NCI-H146 (cell line): ENCODE measurements at regions not wholly inside any gene's neighbourhood (a gene's known extent, or its start where the extent isn't known, plus 50 kb on each side); places are given as distances from the start of the nearest gene placed in this dataset.
"Not testable (repeated sequence)": the region's sequence is repeated elsewhere in the genome, so short reads cannot be mapped to it uniquely, and the experiment has no call there.

Source experiments
- DNase-seq: peaks from one replicate; lab custom pipeline; 2025; lab: John Stamatoyannopoulos, UW

- DNase-seq, result no peak
These were observed 70.6 kb upstream of the ANKH start for GRCh38 chr5:14942212-14942611.

GRCh38 chr5:14937254-14937653, 65.7 kb upstream of the ANKH start:
- DNase-seq, result no peak

GRCh38 chr5:14936588-14936987, 65.0 kb upstream of the ANKH start:
- no peak for DNase-seq

GRCh38 chr5:14935341-14935740, 63.8 kb upstream of the ANKH start:
- DNase-seq, result no peak

- no peak for DNase-seq
These were observed 61.4 kb upstream of the ANKH start for GRCh38 chr5:14932902-14933469.

GRCh38 chr5:14930486-14930885, 58.9 kb upstream of the ANKH start:
- DNase-seq, result no peak

GRCh38 chr5:14929293-14930065, 57.9 kb upstream of the ANKH start:
- no peak for DNase-seq

- no peak for DNase-seq
These were observed 57.1 kb upstream of the ANKH start for GRCh38 chr5:14928661-14929060.

- DNase-seq, result no peak
These were observed 53.7 kb upstream of the ANKH start for GRCh38 chr5:14925326-14925725.

- not testable (repeated sequence) for DNase-seq
These were observed 51.4 kb upstream of the ANKH start for GRCh38 chr5:14922952-14923351.

- DNase-seq, result peak; percentile 7
These were observed 50.9 kb upstream of the ANKH start for GRCh38 chr5:14922456-14922855.
